HEK293 (cell line): ENCODE measurements at regions not wholly inside any gene's neighbourhood (a gene's known extent, or its start where the extent isn't known, plus 50 kb on each side); places are given as distances from the start of the nearest gene placed in this dataset.

Source experiments
- CTCF ChIP-seq: fragments of 450-650 bp; formaldehyde crosslinking; IDR thresholded peaks from 2 replicates; pipeline ENCODE4 v1.5.1; 2016; ENCODE audit warnings: missing biosample characterization, missing genetic modification characterization
- PBX3 ChIP-seq: sonication (generic); formaldehyde crosslinking; IDR thresholded peaks from 2 replicates; pipeline ENCODE4 v1.8.1; 2022; ENCODE audit warnings: mild to moderate bottlenecking, moderate library complexity, missing genetic modification reagents
- ZBTB7A ChIP-seq: fragments of 450-650 bp; formaldehyde crosslinking; IDR thresholded peaks from 2 replicates; pipeline ENCODE4 v1.5.1; 2016; ENCODE audit warnings: low read depth, missing biosample characterization, missing genetic modification characterization
- ZNF274 ChIP-seq, 2 experiments: fragments of 200-500 bp in 1 of 2; fragments of 450-650 bp in 1 of 2; sonication (Bioruptor generic) in 1 of 2; formaldehyde crosslinking in 1 of 2; IDR thresholded peaks; 2 replicates each; pipeline versions ENCODE4 v1.5.1 to v1.6.1; 2014 to 2016; ENCODE audit warnings: borderline replicate concordance in 1 of 2, inconsistent platforms in 1 of 2, low read length in 1 of 2, missing biosample characterization in 1 of 2, missing genetic modification characterization in 1 of 2
- ZNF335 ChIP-seq: fragments of 450-650 bp; formaldehyde crosslinking; conservative IDR thresholded peaks from 2 replicates; pipeline ENCODE4 v1.5.1; 2016; ENCODE audit warnings: missing biosample characterization, missing genetic modification characterization
- ZNF398 ChIP-seq: fragments of 450-650 bp; formaldehyde crosslinking; IDR thresholded peaks from 2 replicates; pipeline ENCODE4 v1.5.1; 2017; ENCODE audit warnings: missing biosample characterization, missing genetic modification characterization
- ZNF510 ChIP-seq: fragments of 450-650 bp; formaldehyde crosslinking; IDR thresholded peaks from 2 replicates; pipeline ENCODE4 v1.5.1; 2018; ENCODE audit warnings: mild to moderate bottlenecking, missing genetic modification characterization, missing biosample characterization; ENCODE audit not compliant: insufficient replicate concordance
- ZNF645 ChIP-seq: fragments of 450-650 bp; formaldehyde crosslinking; IDR thresholded peaks from 2 replicates; pipeline ENCODE4; 2016; ENCODE audit warnings: missing biosample characterization, missing genetic modification characterization
- ZNF670 ChIP-seq: fragments of 450-650 bp; formaldehyde crosslinking; IDR thresholded peaks from 2 replicates; pipeline ENCODE4 v1.5.1; 2016; ENCODE audit warnings: missing biosample characterization, missing genetic modification characterization, low read depth

- TF ChIP-seq CTCF, result no peak
- no peak for TF ChIP-seq ZNF398 (tag by site-specific recombination)
- TF ChIP-seq ZNF510 (tag by site-specific recombination), result no peak
- TF ChIP-seq ZNF670 (tag by site-specific recombination), result no peak
- TF ChIP-seq ZNF274 (IDR thresholded peaks at IDR 0.05; ENCODE audit: low read length), result no peak
- TF ChIP-seq ZNF274 (tag by site-specific recombination; IDR thresholded peaks at IDR 0.05; ENCODE audit: borderline replicate concordance), result no peak
- no peak for TF ChIP-seq ZNF645
- no peak for TF ChIP-seq PBX3
- no peak for TF ChIP-seq ZNF335
- no peak for TF ChIP-seq ZBTB7A (tag by site-specific recombination)
These were observed 266.4 kb upstream of the FBXL7 start for GRCh38 chr5:15233566-15233965.
